DND-41 (cell line): ENCODE measurements at regions not wholly inside any gene's neighbourhood (a gene's known extent, or its start where the extent isn't known, plus 50 kb on each side); places are given as distances from the start of the nearest gene placed in this dataset.

Experiments
- ATAC-seq: fragments of 200-7000 bp; cut with Tn5 transposase; 3 replicates; pipeline ENCODE4 v1.9.1; 2021; ENCODE audit warnings: low read depth; ENCODE audit not compliant: insufficient read depth
- DNase-seq: peaks from one replicate; pipeline ENCODE4 v3.0.0-alpha.2; 2020
- H2AFZ ChIP-seq: 2 replicates; pipeline ENCODE4 v1.6.0; 2012; ENCODE audit warnings: low read depth, low read length
- H3K27ac ChIP-seq: 2 replicates; pipeline ENCODE4 v1.5.1; 2012; ENCODE audit warnings: low read length, inconsistent platforms
- H3K27me3 ChIP-seq: fragments of 200-600 bp; sonication (generic); 2 replicates; pipeline ENCODE4 v1.6.0; 2012; ENCODE audit warnings: low read length, mild to moderate bottlenecking, inconsistent platforms; ENCODE audit not compliant: insufficient read depth, poor library complexity
- H3K36me3 ChIP-seq: 2 replicates; pipeline ENCODE4 v1.5.1; 2012; ENCODE audit warnings: low read length, inconsistent platforms; ENCODE audit not compliant: insufficient read depth
- H3K4me1 ChIP-seq: 2 replicates; pipeline ENCODE4 v1.5.1; 2012; ENCODE audit warnings: mild to moderate bottlenecking, low read length; ENCODE audit not compliant: insufficient read depth
- H3K4me2 ChIP-seq: 2 replicates; pipeline ENCODE4 v1.6.0; 2012; ENCODE audit warnings: mild to moderate bottlenecking, moderate library complexity, low read length, inconsistent platforms; ENCODE audit not compliant: insufficient read depth
- H3K4me3 ChIP-seq, 2 experiments: fragments of 200-600 bp in 1 of 2; shearing (Covaris generic) in 1 of 2; 2 replicates each; pipeline ENCODE4 v1.5.1; 2012 to 2016; ENCODE audit warnings: inconsistent platforms in 2 of 2, low read length in 2 of 2, mild to moderate bottlenecking in 2 of 2, low read depth in 1 of 2, moderate library complexity in 1 of 2
- H3K79me2 ChIP-seq: 2 replicates; pipeline ENCODE4 v1.6.0; 2012; ENCODE audit warnings: low read length, inconsistent platforms; ENCODE audit not compliant: insufficient read depth
- H3K9ac ChIP-seq: 2 replicates; pipeline ENCODE4 v1.6.0; 2012; ENCODE audit warnings: low read depth, mild to moderate bottlenecking, inconsistent platforms, low read length, moderate library complexity
- H3K9me3 ChIP-seq: 2 replicates; pipeline ENCODE4 v1.5.1; 2012; ENCODE audit warnings: low read length, moderate library complexity, mild to moderate bottlenecking, inconsistent platforms; ENCODE audit not compliant: insufficient read depth, severe bottlenecking
- H4K20me1 ChIP-seq: 2 replicates; pipeline ENCODE4 v1.6.0; 2012; ENCODE audit warnings: low read length; ENCODE audit not compliant: insufficient read depth
- CTCF ChIP-seq: IDR thresholded peaks from 2 replicates; pipeline ENCODE4 v1.5.1; 2012; ENCODE audit warnings: borderline replicate concordance, low read length, moderate library complexity, mild to moderate bottlenecking; ENCODE audit not compliant: poor library complexity, severe bottlenecking; ENCODE audit errors: extremely low read depth
- EZH2 ChIP-seq: IDR thresholded peaks from 3 replicates; pipeline ENCODE4 v1.6.1; 2012; ENCODE audit warnings: borderline replicate concordance, low read depth, mild to moderate bottlenecking, moderate library complexity, low read length, inconsistent platforms; ENCODE audit not compliant: severe bottlenecking

DNA sequence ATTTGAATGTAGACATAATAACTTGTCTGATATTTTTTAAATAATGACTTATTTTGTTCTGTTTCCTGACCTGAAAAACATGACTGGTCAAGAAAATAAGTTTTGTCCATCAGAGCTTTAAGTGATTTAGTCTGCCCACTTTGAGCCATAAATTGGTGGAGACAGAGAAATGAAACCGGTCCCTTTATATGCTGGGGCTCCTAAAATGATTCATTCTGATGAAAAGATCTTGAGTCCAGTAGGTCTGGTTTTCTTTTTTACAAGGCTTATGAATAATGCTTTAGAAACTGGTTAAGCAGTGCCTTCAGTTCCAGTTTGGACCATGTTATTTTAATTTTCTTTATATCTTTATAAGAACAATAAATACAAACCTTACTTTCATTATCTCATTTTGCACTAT is 293.2 kb downstream of the DIPK2A start:
- Histone ChIP-seq H3K4me1 (no peaks in the 10 kb centered on the region), H3K36me3 (no peaks in the 10 kb centered on the region), H3K27ac (no peak overlapping the region), H3K4me2 (no peak overlapping the region), H2AFZ (no peak overlapping the region), H3K9ac (no peak overlapping the region), H3K79me2 (no peaks in the 10 kb centered on the region), H4K20me1 (no peaks in the 10 kb centered on the region), H3K27me3 (no peaks in the 10 kb centered on the region), H3K4me3 (no peak overlapping the region), H3K9me3 (no peaks in the 10 kb centered on the region)
- no peak for TF ChIP-seq CTCF
- TF ChIP-seq EZH2, result no peak
- ATAC-seq, result no peak
- no peak for DNase-seq

GRCh38 chr3:144265542-144266100 is 294.0 kb downstream of the DIPK2A start:
- Histone ChIP-seq H4K20me1 (no peaks in the 10 kb centered on the region), H3K4me2 (no peak overlapping the region), H3K4me1 (no peaks in the 10 kb centered on the region), H3K4me3 (no peak overlapping the region), H3K9me3 (no peaks in the 10 kb centered on the region), H2AFZ (no peak overlapping the region), H3K27ac (no peak overlapping the region), H3K27me3 (no peaks in the 10 kb centered on the region), H3K79me2 (no peaks in the 10 kb centered on the region), H3K36me3 (no peaks in the 10 kb centered on the region), H3K9ac (no peak overlapping the region)
- ATAC-seq, result no peak
- no peak for DNase-seq
- TF ChIP-seq EZH2 (no peak), CTCF (no peak)

GRCh38 chr3:144270100-144270499 is 298.5 kb downstream of the DIPK2A start:
- no peaks in the 10 kb centered on the region for H3K36me3 ChIP-seq
- DNase-seq (no peak), ATAC-seq (no peak)
- no peaks in the 10 kb centered on the region for H3K9me3 ChIP-seq
- no peaks in the 10 kb centered on the region for H4K20me1 ChIP-seq
- peaks cover 13% of the 10 kb centered on the region for H3K4me1 ChIP-seq
- peaks cover 6% of the 10 kb centered on the region for H3K27me3 ChIP-seq
- TF ChIP-seq CTCF (no peak), EZH2 (no peak)
- no peak overlapping the region for H3K4me3 ChIP-seq
- no peak overlapping the region for H3K9ac ChIP-seq
- no peak overlapping the region for H3K4me2 ChIP-seq
- H3K27ac ChIP-seq, result no peak overlapping the region
- no peaks in the 10 kb centered on the region for H3K79me2 ChIP-seq
- H2AFZ ChIP-seq, result no peak overlapping the region

DNA sequence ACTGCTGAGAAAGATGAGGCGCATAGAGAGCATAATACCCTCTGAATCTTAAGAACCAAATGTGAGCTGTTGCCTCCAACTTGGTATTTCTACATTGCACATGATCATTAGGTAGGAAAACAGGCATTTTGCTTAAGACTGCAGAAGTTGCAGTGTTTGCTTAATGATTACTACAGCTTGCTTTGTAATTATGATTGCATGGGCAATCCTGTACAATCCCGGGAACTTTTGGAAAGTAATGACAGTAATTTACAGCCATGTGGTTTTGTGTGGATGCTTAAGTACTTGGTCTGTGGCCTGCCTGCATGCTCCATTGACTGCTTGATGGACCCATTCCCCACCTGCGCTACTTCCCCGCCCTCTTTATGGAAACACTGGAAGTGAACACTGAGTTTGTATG is 301.1 kb downstream of the DIPK2A start:
- H3K36me3 ChIP-seq, result no peaks in the 10 kb centered on the region
- H2AFZ ChIP-seq, result no peak overlapping the region
- H3K4me2 ChIP-seq, result no peak overlapping the region
- H3K9me3 ChIP-seq, result no peaks in the 10 kb centered on the region
- H3K4me1 ChIP-seq, result peaks cover 18% of the 10 kb centered on the region
- H3K27ac ChIP-seq, result no peak overlapping the region
- DNase-seq (no peak), ATAC-seq (no peak)
- H3K9ac ChIP-seq, result no peak overlapping the region
- no peak overlapping the region for H3K4me3 ChIP-seq
- no peak for TF ChIP-seq EZH2
- TF ChIP-seq CTCF, result no peak
- H4K20me1 ChIP-seq, result no peaks in the 10 kb centered on the region
- peaks cover 6% of the 10 kb centered on the region for H3K27me3 ChIP-seq
- no peaks in the 10 kb centered on the region for H3K79me2 ChIP-seq
